ENCODE measurements at regions not wholly inside any gene's neighbourhood (a gene's known extent, or its start where the extent isn't known, plus 50 kb on each side); places are given as distances from the start of the nearest gene placed in this dataset.

- Histone ChIP-seq H3K4me1 (ENCODE audit: control insufficient read depth, extremely low read depth, insufficient read depth, low read length) (peaks cover 8% of the 10 kb centered on the region), H3K4me3 (replicated peaks in 1 of 4; ENCODE audit: control extremely low read depth in 1 of 4, insufficient read depth in 1 of 4, low read depth in 3 of 4, low read length in 4 of 4) (no peak overlapping the region), H3K27ac (ENCODE audit: insufficient read depth, low read length) (no peak overlapping the region), H3K9ac (ENCODE audit: insufficient read depth, low read length) (no peak overlapping the region), H3K27me3 (ENCODE audit: control insufficient read depth, insufficient read depth, low read length) (no peaks in the 10 kb centered on the region), H2AFZ (ENCODE audit: low read length) (no peak overlapping the region), H3K4me2 (ENCODE audit: extremely low read depth, insufficient read depth, low read length) (no peak overlapping the region), H3K36me3 (ENCODE audit: control insufficient read depth, insufficient read depth, low read length) (no peaks in the 10 kb centered on the region), H3K9me3 (ENCODE audit: control insufficient read depth, insufficient read depth, low read depth, low read length) (no peaks in the 10 kb centered on the region), H3K79me2 (ENCODE audit: control insufficient read depth, insufficient read depth, low read length) (no peaks in the 10 kb centered on the region), H4K20me1 (ENCODE audit: control insufficient read depth, extremely low read depth, insufficient read depth, low read length) (no peaks in the 10 kb centered on the region)
- TF ChIP-seq EZH2 (IDR thresholded peaks at IDR 0.05; ENCODE audit: low read length, missing control alignments) = no peak
- no peak for TF ChIP-seq CTCF (conservative IDR thresholded peaks at IDR 0.05 in 1 of 2, IDR thresholded peaks at IDR 0.05 in 1 of 2; ENCODE audit: low read depth in 1 of 2, low read length in 2 of 2)
- DNase-seq (ENCODE audit: low read depth in 2 of 2) = no peak
These were observed 75.1 kb upstream of the MAP4K4 start for GRCh38 chr2:101622210-101623030.

- no peaks in the 10 kb centered on the region for H3K79me2 ChIP-seq (ENCODE audit: control insufficient read depth, insufficient read depth, low read length)
- H3K4me2 ChIP-seq (ENCODE audit: extremely low read depth, insufficient read depth, low read length) = no peak overlapping the region
- TF ChIP-seq EZH2 (IDR thresholded peaks at IDR 0.05; ENCODE audit: low read length, missing control alignments) = no peak
- no peak for TF ChIP-seq CTCF (conservative IDR thresholded peaks at IDR 0.05 in 1 of 2, IDR thresholded peaks at IDR 0.05 in 1 of 2; ENCODE audit: low read depth in 1 of 2, low read length in 2 of 2)
- DNase-seq (ENCODE audit: low read depth in 2 of 2) = peak; percentile 19 to 83
- no peaks in the 10 kb centered on the region for H4K20me1 ChIP-seq (ENCODE audit: control insufficient read depth, extremely low read depth, insufficient read depth, low read length)
- no peaks in the 10 kb centered on the region for H3K9me3 ChIP-seq (ENCODE audit: control insufficient read depth, insufficient read depth, low read depth, low read length)
- no peak overlapping the region for H3K27ac ChIP-seq (ENCODE audit: insufficient read depth, low read length)
- H3K4me3 ChIP-seq (replicated peaks in 1 of 4; ENCODE audit: control extremely low read depth in 1 of 4, insufficient read depth in 1 of 4, low read depth in 3 of 4, low read length in 4 of 4) = no peak overlapping the region
- no peak overlapping the region for H3K9ac ChIP-seq (ENCODE audit: insufficient read depth, low read length)
- no peak overlapping the region for H2AFZ ChIP-seq (ENCODE audit: low read length)
- peaks cover 12% of the 10 kb centered on the region for H3K4me1 ChIP-seq (ENCODE audit: control insufficient read depth, extremely low read depth, insufficient read depth, low read length)
- no peaks in the 10 kb centered on the region for H3K36me3 ChIP-seq (ENCODE audit: control insufficient read depth, insufficient read depth, low read length)
- H3K27me3 ChIP-seq (ENCODE audit: control insufficient read depth, insufficient read depth, low read length) = no peaks in the 10 kb centered on the region
These were observed 78.3 kb upstream of the MAP4K4 start for GRCh38 chr2:101619191-101619591.

GRCh38 chr2:101617796-101618195 lies 79.7 kb upstream of the MAP4K4 start:
- H3K9ac ChIP-seq (ENCODE audit: insufficient read depth, low read length) = no peak overlapping the region
- H3K4me1 ChIP-seq (ENCODE audit: control insufficient read depth, extremely low read depth, insufficient read depth, low read length) = peaks cover 12% of the 10 kb centered on the region
- no peaks in the 10 kb centered on the region for H3K79me2 ChIP-seq (ENCODE audit: control insufficient read depth, insufficient read depth, low read length)
- TF ChIP-seq CTCF (conservative IDR thresholded peaks at IDR 0.05 in 1 of 2, IDR thresholded peaks at IDR 0.05 in 1 of 2; ENCODE audit: low read depth in 1 of 2, low read length in 2 of 2) (no peak), EZH2 (IDR thresholded peaks at IDR 0.05; ENCODE audit: low read length, missing control alignments) (no peak)
- H3K9me3 ChIP-seq (ENCODE audit: control insufficient read depth, insufficient read depth, low read depth, low read length) = no peaks in the 10 kb centered on the region
- H2AFZ ChIP-seq (ENCODE audit: low read length) = no peak overlapping the region
- DNase-seq (ENCODE audit: low read depth in 2 of 2) = peak in 1 of 2 donors; percentile 55
- H3K4me2 ChIP-seq (ENCODE audit: extremely low read depth, insufficient read depth, low read length) = no peak overlapping the region
- H3K27me3 ChIP-seq (ENCODE audit: control insufficient read depth, insufficient read depth, low read length) = no peaks in the 10 kb centered on the region
- no peaks in the 10 kb centered on the region for H4K20me1 ChIP-seq (ENCODE audit: control insufficient read depth, extremely low read depth, insufficient read depth, low read length)
- no peak overlapping the region for H3K4me3 ChIP-seq (replicated peaks in 1 of 4; ENCODE audit: control extremely low read depth in 1 of 4, insufficient read depth in 1 of 4, low read depth in 3 of 4, low read length in 4 of 4)
- no peaks in the 10 kb centered on the region for H3K36me3 ChIP-seq (ENCODE audit: control insufficient read depth, insufficient read depth, low read length)
- H3K27ac ChIP-seq (ENCODE audit: insufficient read depth, low read length) = no peak overlapping the region

All from fibroblast of lung (primary cell).